ENCODE measurements at regions not wholly inside any gene's neighbourhood (a gene's known extent, or its start where the extent isn't known, plus 50 kb on each side); places are given as distances from the start of the nearest gene placed in this dataset.
A peak's percentile ranks its signal among the peaks of the same experiment; 100 is the strongest.

DNA sequence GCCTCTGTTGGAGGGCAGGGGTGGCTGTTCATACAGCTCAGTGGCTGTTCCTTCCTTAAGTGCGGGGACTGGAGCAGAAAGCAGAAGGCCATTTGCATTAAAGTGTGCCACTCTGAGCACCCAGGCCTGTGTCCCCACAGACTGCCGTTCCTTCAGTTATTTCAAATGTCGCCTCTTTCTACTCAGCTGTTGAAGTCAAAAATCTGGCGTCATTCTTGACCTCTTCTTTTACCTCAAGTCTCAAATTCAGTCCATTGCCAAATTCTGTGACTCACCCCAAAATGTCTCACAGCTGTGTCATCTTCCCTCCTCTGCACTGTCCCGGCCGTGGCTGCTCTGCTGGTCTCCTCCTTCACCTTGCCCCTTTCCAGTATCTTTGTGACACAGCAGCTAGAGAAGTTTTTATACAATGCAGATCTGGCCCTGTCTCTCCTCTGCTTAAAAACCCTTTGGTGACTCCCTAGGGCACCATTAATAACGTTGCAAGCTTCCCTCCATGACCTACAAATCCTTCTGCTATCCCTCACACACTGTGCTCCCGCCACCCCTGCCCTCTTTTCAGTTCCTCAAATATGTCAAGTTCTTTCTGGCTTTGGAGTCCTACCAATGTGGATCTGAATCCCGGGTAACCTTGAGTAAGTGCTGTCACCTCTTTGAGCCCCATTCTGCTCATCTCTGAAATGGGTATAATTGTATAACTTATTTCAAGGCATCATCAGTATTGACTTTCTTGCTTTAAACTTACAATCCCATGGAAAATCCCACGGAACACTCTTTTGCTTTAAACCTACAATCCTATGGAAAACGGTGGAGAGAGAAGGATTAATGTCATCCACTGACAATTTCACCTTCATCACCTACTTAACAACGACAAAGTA, 98.3 kb upstream of the BOD1 start:
- ATAC-seq = peak in 2 of 4 donors; percentile 20 to 80
- TF ChIP-seq, protein P1, sequence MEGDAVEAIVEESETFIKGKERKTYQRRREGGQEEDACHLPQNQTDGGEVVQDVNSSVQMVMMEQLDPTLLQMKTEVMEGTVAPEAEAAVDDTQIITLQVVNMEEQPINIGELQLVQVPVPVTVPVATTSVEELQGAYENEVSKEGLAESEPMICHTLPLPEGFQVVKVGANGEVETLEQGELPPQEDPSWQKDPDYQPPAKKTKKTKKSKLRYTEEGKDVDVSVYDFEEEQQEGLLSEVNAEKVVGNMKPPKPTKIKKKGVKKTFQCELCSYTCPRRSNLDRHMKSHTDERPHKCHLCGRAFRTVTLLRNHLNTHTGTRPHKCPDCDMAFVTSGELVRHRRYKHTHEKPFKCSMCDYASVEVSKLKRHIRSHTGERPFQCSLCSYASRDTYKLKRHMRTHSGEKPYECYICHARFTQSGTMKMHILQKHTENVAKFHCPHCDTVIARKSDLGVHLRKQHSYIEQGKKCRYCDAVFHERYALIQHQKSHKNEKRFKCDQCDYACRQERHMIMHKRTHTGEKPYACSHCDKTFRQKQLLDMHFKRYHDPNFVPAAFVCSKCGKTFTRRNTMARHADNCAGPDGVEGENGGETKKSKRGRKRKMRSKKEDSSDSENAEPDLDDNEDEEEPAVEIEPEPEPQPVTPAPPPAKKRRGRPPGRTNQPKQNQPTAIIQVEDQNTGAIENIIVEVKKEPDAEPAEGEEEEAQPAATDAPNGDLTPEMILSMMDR (IDR thresholded peaks at IDR 0.05) = no peak
- TF ChIP-seq POLR2A (IDR thresholded peaks at IDR 0.05) = no peak
- H3K36me3 ChIP-seq = no peaks in the 10 kb centered on the region
- 75 to 81% (median 79%) methylated on average over 12 of the region's 12 CpGs for WGBS, 4 donors
- intact Hi-C loops (cut with DNase I) = loop anchor here in 1 of 10 donors (5.0 kb wide), 1 partner anchor 33 kb away; no protein-coding TSS in a partner anchor
- peaks cover 0 to 15% (median 0%) of the 10 kb centered on the region in 12 donors for H3K4me1 ChIP-seq
- no peak overlapping the region for H3K27ac ChIP-seq
- no peak overlapping the region for H3K4me3 ChIP-seq
- no peak for DNase-seq
- no peaks in the 10 kb centered on the region for H3K27me3 ChIP-seq
- no peaks in the 10 kb centered on the region for H3K9me3 ChIP-seq

- no peaks in the 10 kb centered on the region for H3K36me3 ChIP-seq
- H3K4me1 ChIP-seq = peaks cover 0 to 15% (median 0%) of the 10 kb centered on the region in 12 donors
- ATAC-seq (no peak), DNase-seq (no peak)
- H3K27me3 ChIP-seq = no peaks in the 10 kb centered on the region
- H3K27ac ChIP-seq = no peak overlapping the region
- intact Hi-C loops (cut with DNase I) = no loop called here
- WGBS, 4 donors = 87 to 92% (median 90%) methylated on average over 7 of the region's 7 CpGs
- TF ChIP-seq, protein P1 (IDR thresholded peaks at IDR 0.05) = no peak
- TF ChIP-seq POLR2A (IDR thresholded peaks at IDR 0.05) = no peak
- no peak overlapping the region for H3K4me3 ChIP-seq
- H3K9me3 ChIP-seq = no peaks in the 10 kb centered on the region
These were observed 99.2 kb upstream of the BOD1 start for GRCh38 chr5:173715607-173716006.

GRCh38 chr5:173716058-173716682, 99.7 kb upstream of the BOD1 start:
- no peak overlapping the region for H3K4me3 ChIP-seq
- ATAC-seq (no peak), DNase-seq (no peak)
- H3K4me1 ChIP-seq = peaks cover 0 to 15% (median 0%) of the 10 kb centered on the region in 12 donors
- TF ChIP-seq POLR2A (IDR thresholded peaks at IDR 0.05) = no peak
- TF ChIP-seq, protein P1 (IDR thresholded peaks at IDR 0.05) = no peak
- no peaks in the 10 kb centered on the region for H3K36me3 ChIP-seq
- no peaks in the 10 kb centered on the region for H3K27me3 ChIP-seq
- 86 to 94% (median 89%) methylated on average over 10 of the region's 10 CpGs for WGBS, 4 donors
- H3K27ac ChIP-seq = no peak overlapping the region
- no peaks in the 10 kb centered on the region for H3K9me3 ChIP-seq
- intact Hi-C loops (cut with DNase I) = no loop called here

- ATAC-seq (peak in 1 of 4 donors; percentile 31), DNase-seq (no peak)
- Histone ChIP-seq H3K36me3 (no peaks in the 10 kb centered on the region), H3K27ac (no peak overlapping the region), H3K4me3 (no peak overlapping the region), H3K27me3 (no peaks in the 10 kb centered on the region), H3K4me1 (peaks cover 0 to 15% (median 0%) of the 10 kb centered on the region in 12 donors), H3K9me3 (no peaks in the 10 kb centered on the region)
- intact Hi-C loops (cut with DNase I) = no loop called here
- TF ChIP-seq, protein P1 (IDR thresholded peaks at IDR 0.05) = no peak
- no peak for TF ChIP-seq POLR2A (IDR thresholded peaks at IDR 0.05)
- 53 to 72% (median 63%) methylated on average over 10 of the region's 10 CpGs for WGBS, 4 donors
These were observed 101.5 kb upstream of the BOD1 start for GRCh38 chr5:173717959-173718358.

Data from heart left ventricle (tissue), 16 donors.